ENCODE measurements at regions not wholly inside any gene's neighbourhood (a gene's known extent, or its start where the extent isn't known, plus 50 kb on each side); places are given as distances from the start of the nearest gene placed in this dataset.

DNA sequence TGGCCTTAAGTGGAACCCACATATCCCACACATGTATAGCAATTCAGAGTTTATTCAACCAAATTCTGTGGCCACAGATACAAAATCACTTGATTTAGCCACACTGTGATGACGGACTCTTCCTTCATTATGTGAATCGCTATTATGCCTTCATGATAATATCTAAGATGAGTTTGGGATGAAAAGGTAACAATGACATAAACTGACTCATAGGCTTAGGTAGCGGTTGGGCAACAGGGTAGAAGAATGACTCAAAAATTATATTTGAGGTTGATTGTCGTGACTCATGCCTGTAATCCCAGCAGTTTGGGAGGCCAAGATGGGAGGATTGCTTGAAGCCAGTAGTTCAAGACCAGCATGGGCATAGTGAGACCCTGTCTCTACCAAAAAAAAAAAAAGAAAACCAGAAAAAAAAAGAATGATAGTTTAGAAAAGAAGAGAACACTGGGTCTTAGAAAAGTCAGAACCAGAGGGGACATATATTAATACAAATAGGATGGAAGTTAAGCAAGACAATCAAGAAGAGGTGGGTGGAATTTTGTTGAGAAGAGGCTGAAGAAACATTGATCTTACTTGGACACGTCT is 70.4 kb upstream of the USP9X start:
- H4K8ac ChIP-seq (ENCODE audit: extremely low read depth, insufficient read depth, low read length): no peak overlapping the region
- H2BK15ac ChIP-seq (ENCODE audit: low read length): no peak overlapping the region
- DNase-seq (ENCODE audit: low read depth in 1 of 2, low spot score in 2 of 2) (no peak), FAIRE-seq (no peak)
- H2BK120ac ChIP-seq (replicated peaks; ENCODE audit: low read depth, low read length): no peak overlapping the region
- no peaks in the 10 kb centered on the region for H3K79me2 ChIP-seq (ENCODE audit: control insufficient read depth in 1 of 2, insufficient read depth in 2 of 2, low read length in 2 of 2)
- CTCF ChIA-PET (ENCODE audit: partially characterized antibody): no interaction called here
- H3K56ac ChIP-seq (replicated peaks; ENCODE audit: insufficient read length, low read depth, low read length): no peak overlapping the region
- TF ChIP-seq CEBPB (IDR thresholded peaks at IDR 0.05; ENCODE audit: low read depth, low read length) (no peak), TAF7 (optimal IDR thresholded peaks at IDR 0.05; ENCODE audit: borderline replicate concordance, low read depth, low read length) (no peak), HDAC6 (IDR thresholded peaks at IDR 0.05; ENCODE audit: low read depth, low read length) (no peak), POLR2A (IDR thresholded peaks at IDR 0.05; ENCODE audit: control extremely low read depth in 1 of 2, low read depth in 2 of 2, low read length in 2 of 2) (no peak), BACH1 (IDR thresholded peaks at IDR 0.05; ENCODE audit: low read length) (no peak), NRF1 (IDR thresholded peaks at IDR 0.05; ENCODE audit: low read depth, low read length) (no peak), TAF1 (IDR thresholded peaks at IDR 0.05; ENCODE audit: low read depth, low read length) (no peak)
- TF ChIP-seq, protein P1, sequence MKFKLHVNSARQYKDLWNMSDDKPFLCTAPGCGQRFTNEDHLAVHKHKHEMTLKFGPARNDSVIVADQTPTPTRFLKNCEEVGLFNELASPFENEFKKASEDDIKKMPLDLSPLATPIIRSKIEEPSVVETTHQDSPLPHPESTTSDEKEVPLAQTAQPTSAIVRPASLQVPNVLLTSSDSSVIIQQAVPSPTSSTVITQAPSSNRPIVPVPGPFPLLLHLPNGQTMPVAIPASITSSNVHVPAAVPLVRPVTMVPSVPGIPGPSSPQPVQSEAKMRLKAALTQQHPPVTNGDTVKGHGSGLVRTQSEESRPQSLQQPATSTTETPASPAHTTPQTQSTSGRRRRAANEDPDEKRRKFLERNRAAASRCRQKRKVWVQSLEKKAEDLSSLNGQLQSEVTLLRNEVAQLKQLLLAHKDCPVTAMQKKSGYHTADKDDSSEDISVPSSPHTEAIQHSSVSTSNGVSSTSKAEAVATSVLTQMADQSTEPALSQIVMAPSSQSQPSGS (IDR thresholded peaks at IDR 0.05; ENCODE audit: low read length): no peak
- H4K20me1 ChIP-seq (replicated peaks in 1 of 2; ENCODE audit: control insufficient read depth in 1 of 2, insufficient read depth in 2 of 2, low read length in 2 of 2): no peaks in the 10 kb centered on the region
- H2AK5ac ChIP-seq (ENCODE audit: low read depth, low read length): no peak overlapping the region
- no peaks in the 10 kb centered on the region for H3K36me3 ChIP-seq (ENCODE audit: control insufficient read depth in 2 of 4, insufficient read depth in 4 of 4, low read length in 3 of 4)
- H3K9ac ChIP-seq (replicated peaks in 1 of 4; ENCODE audit: extremely low read depth in 1 of 4, low read depth in 3 of 4, low read length in 3 of 4): no peak overlapping the region
- H3K4me2 ChIP-seq (ENCODE audit: insufficient read depth in 1 of 2, low read depth in 2 of 2, low read length in 2 of 2): no peak overlapping the region
- H3K9me3 ChIP-seq (ENCODE audit: insufficient read depth in 2 of 2, low read depth in 1 of 2, low read length in 1 of 2): no peaks in the 10 kb centered on the region
- no peak overlapping the region for H2BK20ac ChIP-seq (ENCODE audit: low read length)
- no peak overlapping the region for H3K14ac ChIP-seq (ENCODE audit: insufficient read length)
- no peak overlapping the region for H3K23ac ChIP-seq (ENCODE audit: insufficient read length)
- H3K4ac ChIP-seq (replicated peaks; ENCODE audit: insufficient read length, low read depth, low read length): no peak overlapping the region
- H3K18ac ChIP-seq (ENCODE audit: extremely low read depth, low read length): no peak overlapping the region
- no peak overlapping the region for H4K91ac ChIP-seq (replicated peaks; ENCODE audit: insufficient read length, low read length)
- H3K4me3 ChIP-seq (ENCODE audit: extremely low read depth in 1 of 4, insufficient read depth in 2 of 4, low read depth in 3 of 4, low read length in 4 of 4): no peak overlapping the region
- H3K79me1 ChIP-seq (ENCODE audit: low read depth, low read length): no peaks in the 10 kb centered on the region
- H3K23me2 ChIP-seq (ENCODE audit: low read depth, low read length): no peaks in the 10 kb centered on the region
- no peak overlapping the region for H3K27ac ChIP-seq (ENCODE audit: low read depth, low read length)
- no peak overlapping the region for H2BK12ac ChIP-seq (ENCODE audit: low read depth, low read length)
- H3K4me1 ChIP-seq (replicated peaks in 1 of 4; ENCODE audit: control insufficient read depth in 3 of 4, insufficient read depth in 4 of 4, low read length in 3 of 4): 0 out of 7 replicates have a peak, but pooled peaks cover 0 to 3% (median 1%) of the 10 kb centered on the region in 4 experiments
- no peak overlapping the region for H4K5ac ChIP-seq (ENCODE audit: insufficient read length, low read depth, low read length)
- no peak overlapping the region for H2AFZ ChIP-seq (ENCODE audit: low read length)
- H2BK5ac ChIP-seq (ENCODE audit: low read depth, low read length): no peak overlapping the region
- POLR2A ChIA-PET (ENCODE audit: partially characterized antibody): interaction anchor here (1.5 kb wide), 1 partner anchor 11 kb away, joined by 6 read pairs; no protein-coding TSS in a partner anchor
- no peaks in the 10 kb centered on the region for H3K27me3 ChIP-seq (replicated peaks in 1 of 4; ENCODE audit: control insufficient read depth in 3 of 4, extremely low read depth in 1 of 4, insufficient read depth in 3 of 4, low read length in 3 of 4)
- 100% methylated on average over 5 of the region's 5 CpGs; no CpG with 5 or more reads in 1 of the 2 experiments for WGBS, 2 experiments (ENCODE audit: extremely low coverage in 1 of 2, insufficient coverage in 1 of 2, insufficient read length in 1 of 2, insufficient replicate concordance in 2 of 2, low coverage in 1 of 2, low lambda C conversion rate in 2 of 2, missing lambda C conversion rate in 1 of 2)

Measured in H1 (cell line).